ENCODE measurements at regions not wholly inside any gene's neighbourhood (a gene's known extent, or its start where the extent isn't known, plus 50 kb on each side); places are given as distances from the start of the nearest gene placed in this dataset.

DNA sequence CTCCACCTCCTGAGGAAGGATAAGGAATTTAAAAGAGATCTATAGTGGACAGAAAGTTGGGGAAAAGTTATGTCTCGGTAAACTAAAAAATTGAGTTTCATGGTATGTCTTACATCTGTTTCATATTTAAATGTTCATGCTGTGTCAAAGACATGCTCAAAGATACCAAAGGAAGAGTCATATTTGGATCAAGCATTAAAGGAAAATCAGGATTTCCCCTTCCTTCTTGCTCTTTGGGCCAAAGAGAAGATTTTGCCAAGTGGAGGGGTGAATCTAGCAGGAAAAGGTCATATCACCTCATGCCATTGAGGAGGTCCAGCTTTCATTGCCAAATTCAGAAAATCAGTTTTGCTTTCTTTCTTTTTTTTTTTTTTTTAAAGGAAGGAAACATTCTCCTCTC is 192.4 kb downstream of the OGFRL1 start:
- TF ChIP-seq EZH2phosphoT487 (IDR thresholded peaks at IDR 0.05; ENCODE audit: borderline replicate concordance, low read length), result no peak
- TF ChIP-seq, protein P1, sequence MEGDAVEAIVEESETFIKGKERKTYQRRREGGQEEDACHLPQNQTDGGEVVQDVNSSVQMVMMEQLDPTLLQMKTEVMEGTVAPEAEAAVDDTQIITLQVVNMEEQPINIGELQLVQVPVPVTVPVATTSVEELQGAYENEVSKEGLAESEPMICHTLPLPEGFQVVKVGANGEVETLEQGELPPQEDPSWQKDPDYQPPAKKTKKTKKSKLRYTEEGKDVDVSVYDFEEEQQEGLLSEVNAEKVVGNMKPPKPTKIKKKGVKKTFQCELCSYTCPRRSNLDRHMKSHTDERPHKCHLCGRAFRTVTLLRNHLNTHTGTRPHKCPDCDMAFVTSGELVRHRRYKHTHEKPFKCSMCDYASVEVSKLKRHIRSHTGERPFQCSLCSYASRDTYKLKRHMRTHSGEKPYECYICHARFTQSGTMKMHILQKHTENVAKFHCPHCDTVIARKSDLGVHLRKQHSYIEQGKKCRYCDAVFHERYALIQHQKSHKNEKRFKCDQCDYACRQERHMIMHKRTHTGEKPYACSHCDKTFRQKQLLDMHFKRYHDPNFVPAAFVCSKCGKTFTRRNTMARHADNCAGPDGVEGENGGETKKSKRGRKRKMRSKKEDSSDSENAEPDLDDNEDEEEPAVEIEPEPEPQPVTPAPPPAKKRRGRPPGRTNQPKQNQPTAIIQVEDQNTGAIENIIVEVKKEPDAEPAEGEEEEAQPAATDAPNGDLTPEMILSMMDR (IDR thresholded peaks at IDR 0.05; ENCODE audit: low read depth, low read length, poor library complexity, severe bottlenecking), result no peak
- Histone ChIP-seq H3K27ac (ENCODE audit: low read depth, low read length) (no peak overlapping the region), H3K9me3 (ENCODE audit: control insufficient read depth, insufficient read depth, low read length) (no peaks in the 10 kb centered on the region), H4K20me1 (ENCODE audit: control insufficient read depth, insufficient read depth, low read depth, low read length) (no peaks in the 10 kb centered on the region), H3K4me1 (ENCODE audit: control insufficient read depth, low read length) (no peaks in the 10 kb centered on the region), H3K79me2 (ENCODE audit: control insufficient read depth, low read length) (no peaks in the 10 kb centered on the region), H3F3A (ENCODE audit: control insufficient read depth, insufficient read depth) (no peaks in the 10 kb centered on the region), H3K9me2 (replicated peaks; ENCODE audit: control insufficient read depth, low read length) (no peaks in the 10 kb centered on the region), H3K36me3 (ENCODE audit: control insufficient read depth, low read length) (no peaks in the 10 kb centered on the region), H3K4me2 (ENCODE audit: low read length) (no peak overlapping the region), H3K4me3 (ENCODE audit: low read length) (no peak overlapping the region), H3K27me3 (ENCODE audit: control insufficient read depth, low read length) (peaks cover 8% of the 10 kb centered on the region; the same call in 1 of the 2 replicates)

DNA sequence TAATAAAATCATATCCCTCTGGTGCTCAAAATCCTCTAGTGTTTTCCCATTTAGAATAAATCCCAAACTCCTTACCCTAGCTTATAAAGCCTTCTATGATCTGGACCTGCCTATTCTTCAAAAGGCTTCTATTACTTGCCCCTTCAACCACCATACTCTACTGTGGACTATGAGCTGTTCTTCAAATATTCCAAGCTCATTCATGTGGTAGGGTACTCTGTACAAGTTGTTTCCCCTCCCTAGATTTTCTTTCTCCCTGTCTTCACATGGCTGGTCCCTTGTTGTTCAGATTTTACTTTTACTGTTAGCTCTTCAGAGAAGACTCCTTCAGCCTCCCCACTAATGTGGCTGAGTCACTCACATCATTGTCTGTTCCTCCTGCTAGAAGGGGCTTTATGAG is 193.2 kb downstream of the OGFRL1 start:
- Histone ChIP-seq H4K20me1 (ENCODE audit: control insufficient read depth, insufficient read depth, low read depth, low read length) (no peaks in the 10 kb centered on the region), H3F3A (ENCODE audit: control insufficient read depth, insufficient read depth) (no peaks in the 10 kb centered on the region), H3K27ac (ENCODE audit: low read depth, low read length) (no peak overlapping the region), H3K27me3 (ENCODE audit: control insufficient read depth, low read length) (peaks cover 8% of the 10 kb centered on the region; the same call in 1 of the 2 replicates), H3K4me2 (ENCODE audit: low read length) (no peak overlapping the region), H3K4me3 (ENCODE audit: low read length) (no peak overlapping the region), H3K9me2 (replicated peaks; ENCODE audit: control insufficient read depth, low read length) (no peaks in the 10 kb centered on the region), H3K79me2 (ENCODE audit: control insufficient read depth, low read length) (no peaks in the 10 kb centered on the region), H3K9me3 (ENCODE audit: control insufficient read depth, insufficient read depth, low read length) (no peaks in the 10 kb centered on the region), H3K36me3 (ENCODE audit: control insufficient read depth, low read length) (no peaks in the 10 kb centered on the region), H3K4me1 (ENCODE audit: control insufficient read depth, low read length) (no peaks in the 10 kb centered on the region)
- no peak for TF ChIP-seq EZH2phosphoT487 (IDR thresholded peaks at IDR 0.05; ENCODE audit: borderline replicate concordance, low read length)
- TF ChIP-seq, protein P1 (IDR thresholded peaks at IDR 0.05; ENCODE audit: low read depth, low read length, poor library complexity, severe bottlenecking), result no peak

DNA sequence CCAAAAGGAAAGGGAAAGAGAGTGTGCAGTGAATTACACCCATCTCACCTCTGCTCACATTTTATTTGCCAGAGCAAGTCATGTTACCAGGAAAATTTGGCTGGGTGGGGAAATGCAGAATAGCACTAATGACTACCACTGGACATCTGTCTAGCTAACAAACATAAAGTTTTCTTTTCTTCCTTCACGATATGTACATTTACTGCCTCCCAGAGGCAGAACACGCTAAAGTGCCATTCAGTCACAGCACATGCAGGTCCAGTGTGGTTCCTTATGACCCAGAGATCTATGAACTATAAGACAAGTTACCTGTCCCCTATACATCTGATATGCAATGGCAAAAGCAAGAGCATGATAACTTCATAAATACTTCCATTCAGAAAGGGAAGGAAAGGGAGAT is 194.1 kb downstream of the OGFRL1 start:
- no peaks in the 10 kb centered on the region for H3F3A ChIP-seq (ENCODE audit: control insufficient read depth, insufficient read depth)
- H3K36me3 ChIP-seq (ENCODE audit: control insufficient read depth, low read length), result no peaks in the 10 kb centered on the region
- no peaks in the 10 kb centered on the region for H3K79me2 ChIP-seq (ENCODE audit: control insufficient read depth, low read length)
- no peaks in the 10 kb centered on the region for H3K9me2 ChIP-seq (replicated peaks; ENCODE audit: control insufficient read depth, low read length)
- no peaks in the 10 kb centered on the region for H4K20me1 ChIP-seq (ENCODE audit: control insufficient read depth, insufficient read depth, low read depth, low read length)
- no peak overlapping the region for H3K4me3 ChIP-seq (ENCODE audit: low read length)
- H3K9me3 ChIP-seq (ENCODE audit: control insufficient read depth, insufficient read depth, low read length), result no peaks in the 10 kb centered on the region
- H3K4me2 ChIP-seq (ENCODE audit: low read length), result no peak overlapping the region
- H3K4me1 ChIP-seq (ENCODE audit: control insufficient read depth, low read length), result no peaks in the 10 kb centered on the region
- TF ChIP-seq EZH2phosphoT487 (IDR thresholded peaks at IDR 0.05; ENCODE audit: borderline replicate concordance, low read length), result no peak
- TF ChIP-seq, protein P1 (IDR thresholded peaks at IDR 0.05; ENCODE audit: low read depth, low read length, poor library complexity, severe bottlenecking), result no peak
- H3K27me3 ChIP-seq (ENCODE audit: control insufficient read depth, low read length), result peaks cover 2% of the 10 kb centered on the region; the same call in 1 of the 2 replicates
- no peak overlapping the region for H3K27ac ChIP-seq (ENCODE audit: low read depth, low read length)

All from DOHH2 (cell line).